Thyroid gland (tissue), 4 donors: ENCODE measurements at regions not wholly inside any gene's neighbourhood (a gene's known extent, or its start where the extent isn't known, plus 50 kb on each side); places are given as distances from the start of the nearest gene placed in this dataset.

Experiments used
- DNase-seq, 2 donors: peaks; one replicate each; pipeline ENCODE4 v3.0.0-alpha.2; 2019
- H3K27ac ChIP-seq, 3 donors: fragments of 200-600 bp; sonication (generic); 1 replicate in 2 of 3; 2 replicates in 1 of 3; pipeline ENCODE4 v1.5.1; 2016 to 2019; ENCODE audit warnings: mild to moderate bottlenecking in 1 of 3, moderate library complexity in 1 of 3
- H3K27me3 ChIP-seq: fragments of 200-600 bp; sonication (generic); one replicate; pipeline ENCODE4 v1.5.1; 2019
- H3K36me3 ChIP-seq, 2 donors: fragments of 200-600 bp; sonication (generic); one replicate each; pipeline ENCODE4 v1.5.1; 2016 to 2019
- H3K4me1 ChIP-seq, 2 donors: fragments of 200-600 bp; sonication (generic); one replicate each; pipeline ENCODE4 v1.5.1; 2017 to 2019
- H3K4me3 ChIP-seq, 3 donors: fragments of 200-600 bp; sonication (generic); replicated peaks in 1 of 3; 1 replicate in 2 of 3; 2 replicates in 1 of 3; pipeline ENCODE4 v1.5.1; 2016; ENCODE audit warnings: mild to moderate bottlenecking in 1 of 3
- H3K9me3 ChIP-seq: fragments of 200-600 bp; sonication (generic); one replicate; pipeline ENCODE4 v1.5.1; 2017
- CTCF ChIP-seq, 6 experiments: fragments of 200-600 bp in 3 of 6; fragments of 450-650 bp in 3 of 6; sonication (generic) in 3 of 6; IDR thresholded peaks; one replicate each; pipeline ENCODE4 v1.5.1; 2016 to 2019; ENCODE audit warnings: antibody characterized with exemption in 6 of 6, mild to moderate bottlenecking in 2 of 6, inconsistent platforms in 1 of 6, moderate library complexity in 1 of 6
- POLR2A ChIP-seq, 2 donors: fragments of 450-650 bp; IDR thresholded peaks; one replicate each; pipeline ENCODE4 v1.6.1; 2017; ENCODE audit warnings: antibody characterized with exemption in 2 of 2, mild to moderate bottlenecking in 2 of 2, moderate library complexity in 1 of 2
- WGBS, 2 donors: methylation state at CpG; one replicate each; pipeline ENCODE4 v1.1.5; 2017; 5-methylcytosine and 5-hydroxymethylcytosine counted together
- intact Hi-C: fragments of 100-400 bp; cut with DNase I; formaldehyde crosslinking; loops from one replicate; pipeline ENCODE4 v1.15.1; 2023

GRCh38 chr4:138678985-138679746, 336.4 kb upstream of the NOCT start:
- Histone ChIP-seq H3K36me3 (no peaks in the 10 kb centered on the region), H3K27ac (no peak overlapping the region), H3K27me3 (no peaks in the 10 kb centered on the region), H3K9me3 (no peaks in the 10 kb centered on the region), H3K4me3 (no peak overlapping the region), H3K4me1 (peaks cover 0 to 7% of the 10 kb centered on the region in 2 donors)
- intact Hi-C loops: loop anchor here (5.0 kb wide), 1 partner anchor 642 kb away; no protein-coding TSS in a partner anchor
- TF ChIP-seq POLR2A (IDR thresholded peaks at IDR 0.05): no peak
- DNase-seq: no peak
- 85 to 86% methylated on average over 10 of the region's 10 CpGs for WGBS, 2 donors

GRCh38 chr4:138677748-138678147, 337.8 kb upstream of the NOCT start:
- Histone ChIP-seq H3K36me3 (no peaks in the 10 kb centered on the region), H3K27me3 (no peaks in the 10 kb centered on the region), H3K4me1 (peaks cover 0 to 6% of the 10 kb centered on the region in 2 donors), H3K9me3 (no peaks in the 10 kb centered on the region), H3K4me3 (no peak overlapping the region), H3K27ac (no peak overlapping the region)
- whole genome bisulfite sequencing, 2 donors: 48 to 57% methylated on average over 1 of the region's 1 CpG
- intact Hi-C loops: loop anchor here (5.0 kb wide), 1 partner anchor 640 kb away; no protein-coding TSS in a partner anchor
- TF ChIP-seq CTCF (IDR thresholded peaks at IDR 0.05) (no peak), POLR2A (IDR thresholded peaks at IDR 0.05) (no peak)
- DNase-seq: no peak

- 93 to 94% methylated on average over 4 of the region's 4 CpGs for WGBS, 2 donors
Observed at GRCh38 chr4:138677212-138677611, 338.4 kb upstream of the NOCT start.

DNA sequence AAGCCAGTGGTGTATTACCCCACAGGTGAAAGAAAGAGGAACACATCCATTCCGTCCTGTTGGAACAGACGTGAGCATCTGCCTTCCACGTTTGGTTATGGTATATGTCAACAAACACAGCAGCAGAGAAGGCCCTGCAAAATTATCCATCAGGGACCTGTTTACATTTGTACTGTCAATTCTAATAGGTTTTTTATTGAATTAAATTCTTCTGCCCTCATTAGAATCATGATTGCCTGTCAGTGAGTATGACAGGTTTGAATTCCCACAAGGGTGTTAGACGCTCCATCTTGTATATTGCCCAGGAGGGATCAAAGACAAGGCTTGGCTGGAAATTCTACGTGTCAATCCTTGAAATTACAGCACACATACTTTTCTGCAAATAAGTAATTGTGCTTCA, 339.9 kb upstream of the NOCT start:
- no peak overlapping the region for H3K27ac ChIP-seq
- intact Hi-C loops: loop anchor here (5.0 kb wide), 1 partner anchor 638 kb away; no protein-coding TSS in a partner anchor
- no peaks in the 10 kb centered on the region for H3K36me3 ChIP-seq
- H3K4me3 ChIP-seq: no peak overlapping the region
- H3K27me3 ChIP-seq: no peaks in the 10 kb centered on the region
- TF ChIP-seq POLR2A (IDR thresholded peaks at IDR 0.05): no peak
- TF ChIP-seq CTCF (IDR thresholded peaks at IDR 0.05): no peak
- DNase-seq: no peak
- H3K4me1 ChIP-seq: no peaks in the 10 kb centered on the region
- 93 to 94% methylated on average over 5 of the region's 5 CpGs for WGBS, 2 donors
- H3K9me3 ChIP-seq: no peaks in the 10 kb centered on the region

More at GRCh38 chr4:138677212-138677611, 338.4 kb upstream of the NOCT start:
- no peaks in the 10 kb centered on the region for H3K9me3 ChIP-seq
- DNase-seq: no peak
- intact Hi-C loops: loop anchor here (5.0 kb wide), 1 partner anchor 640 kb away; no protein-coding TSS in a partner anchor
- TF ChIP-seq CTCF (IDR thresholded peaks at IDR 0.05): no peak
- TF ChIP-seq POLR2A (IDR thresholded peaks at IDR 0.05): no peak
- H3K4me3 ChIP-seq: no peak overlapping the region
- no peak overlapping the region for H3K27ac ChIP-seq
- no peaks in the 10 kb centered on the region for H3K36me3 ChIP-seq
- H3K27me3 ChIP-seq: no peaks in the 10 kb centered on the region
- peaks cover 0 to 1% of the 10 kb centered on the region in 2 donors for H3K4me1 ChIP-seq

DNA sequence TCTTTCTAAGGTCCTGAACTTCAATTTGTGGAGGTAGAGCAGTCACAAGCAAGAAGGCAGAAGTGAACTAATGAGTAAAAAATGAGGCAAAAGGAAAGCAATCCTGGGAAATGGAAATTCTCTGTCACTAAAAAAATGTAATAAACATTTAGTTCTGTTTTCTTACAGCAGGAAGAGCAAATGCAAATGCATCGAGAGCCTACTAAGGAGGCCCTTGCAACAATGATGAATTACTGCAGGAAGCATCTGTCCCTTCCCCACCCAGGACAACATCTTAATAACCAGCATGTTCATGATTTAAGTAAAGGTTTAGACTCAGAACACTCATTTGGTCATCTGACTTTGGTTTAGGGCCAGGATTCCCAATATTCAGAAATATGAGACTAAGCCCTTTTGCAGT, 341.4 kb upstream of the NOCT start:
- no peak for TF ChIP-seq POLR2A (IDR thresholded peaks at IDR 0.05)
- TF ChIP-seq CTCF (IDR thresholded peaks at IDR 0.05): no peak
- no peak overlapping the region for H3K4me3 ChIP-seq
- DNase-seq: no peak
- 63 to 74% methylated on average over 1 of the region's 1 CpG for WGBS, 2 donors
- H3K4me1 ChIP-seq: peaks cover 0 to 3% of the 10 kb centered on the region in 2 donors
- no peaks in the 10 kb centered on the region for H3K36me3 ChIP-seq
- H3K9me3 ChIP-seq: no peaks in the 10 kb centered on the region
- H3K27me3 ChIP-seq: no peaks in the 10 kb centered on the region
- H3K27ac ChIP-seq: no peak overlapping the region
- intact Hi-C loops: no loop called here
